ENCODE measurements at regions not wholly inside any gene's neighbourhood (a gene's known extent, or its start where the extent isn't known, plus 50 kb on each side); places are given as distances from the start of the nearest gene placed in this dataset.

DNA sequence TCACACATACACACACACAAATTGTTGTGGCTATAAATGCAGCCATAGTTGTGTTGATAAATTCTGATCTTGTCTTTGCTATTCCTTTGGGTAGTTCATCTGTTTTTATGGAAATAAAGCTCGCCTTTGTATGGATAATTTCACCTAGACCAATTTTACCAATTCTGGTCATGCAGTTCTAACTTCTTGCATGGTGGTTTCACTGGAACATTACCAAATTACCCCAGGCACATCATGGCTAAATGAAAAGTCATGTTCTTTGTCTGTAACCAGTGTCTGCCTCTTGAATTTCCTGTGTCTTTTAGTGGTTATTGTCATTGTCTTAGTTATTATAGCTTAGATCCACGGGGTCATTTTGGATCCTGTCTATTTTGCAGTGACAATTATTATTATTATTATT lies 50.3 kb upstream of the TMC1 start:
- Histone ChIP-seq H3K79me2 (ENCODE audit: insufficient read depth, low read length) (no peaks in the 10 kb centered on the region), H3K4ac (ENCODE audit: low read depth, low read length) (no peak overlapping the region), H3K14ac (ENCODE audit: insufficient read depth, low read length) (no peak overlapping the region), H3K79me1 (ENCODE audit: insufficient read depth, low read depth, low read length, poor library complexity, severe bottlenecking) (no peaks in the 10 kb centered on the region), H2BK5ac (ENCODE audit: insufficient read length, low read length) (no peak overlapping the region), H2BK20ac (ENCODE audit: low read depth, low read length, poor library complexity, severe bottlenecking) (no peak overlapping the region), H4K20me1 (ENCODE audit: control insufficient read depth, insufficient read depth, insufficient read length) (no peaks in the 10 kb centered on the region), H4K5ac (ENCODE audit: insufficient read length, low read depth, low read length) (no peak overlapping the region), H3K4me2 (ENCODE audit: insufficient read depth, insufficient read length, low read length) (no peak overlapping the region), H3K18ac (ENCODE audit: insufficient read length, low read depth, low read length) (no peak overlapping the region), H3K56ac (ENCODE audit: insufficient read length, low read depth, low read length) (no peak overlapping the region), H3K27ac (ENCODE audit: insufficient read length, low read depth, low read length) (no peak overlapping the region), H2BK12ac (ENCODE audit: insufficient read length, low read depth, low read length) (no peak overlapping the region), H4K8ac (replicated peaks; ENCODE audit: insufficient read length, low read depth, low read length) (no peak overlapping the region), H4K91ac (ENCODE audit: insufficient read length, low read depth, low read length) (no peak overlapping the region), H3K27me3 (ENCODE audit: insufficient read depth, low read length) (no peaks in the 10 kb centered on the region), H2AFZ (ENCODE audit: low read length) (no peak overlapping the region), H3K23me2 (ENCODE audit: insufficient read length, low read depth, low read length, poor library complexity, severe bottlenecking) (no peaks in the 10 kb centered on the region), H3K9ac (ENCODE audit: extremely low read depth, insufficient read length, low read length) (no peak overlapping the region), H2AK5ac (ENCODE audit: insufficient read length, low read length) (no peak overlapping the region), H3T11ph (ENCODE audit: low read length) (no peak overlapping the region), H2BK120ac (ENCODE audit: low read depth, low read length, poor library complexity, severe bottlenecking) (no peak overlapping the region), H3K23ac (ENCODE audit: insufficient read length, low read depth, low read length) (no peak overlapping the region), H3K4me1 (ENCODE audit: insufficient read depth, low read length) (no peaks in the 10 kb centered on the region), H2BK15ac (ENCODE audit: low read depth, low read length) (no peak overlapping the region), H3K9me3 (ENCODE audit: control insufficient read depth, low read depth, low read length) (no peaks in the 10 kb centered on the region)
- H3K27me3 Mint-ChIP-seq (ENCODE audit: low read depth): no peaks in the 10 kb centered on the region
- no peak for DNase-seq
- no peak overlapping the region for H3K27ac Mint-ChIP-seq
- H3K36me3 Mint-ChIP-seq (ENCODE audit: insufficient read depth in 1 of 3, low read depth in 3 of 3): no peaks in the 10 kb centered on the region
- TF ChIP-seq CTCF (conservative IDR thresholded peaks at IDR 0.05): no peak
- H3K4me1 Mint-ChIP-seq: peaks cover 3 to 4% of the 10 kb centered on the region in 2 experiments; a peak in 2 of 4 replicates
- WGBS (ENCODE audit: extremely low coverage, insufficient read length, low lambda C conversion rate): no CpG with 5 or more reads among the region's 2 CpGs
- no peaks in the 10 kb centered on the region; a peak in 1 of 5 replicates for H3K9me3 Mint-ChIP-seq
- H3K4me3 Mint-ChIP-seq: no peak overlapping the region
